ENCODE measurements at regions not wholly inside any gene's neighbourhood (a gene's known extent, or its start where the extent isn't known, plus 50 kb on each side); places are given as distances from the start of the nearest gene placed in this dataset.

DNA sequence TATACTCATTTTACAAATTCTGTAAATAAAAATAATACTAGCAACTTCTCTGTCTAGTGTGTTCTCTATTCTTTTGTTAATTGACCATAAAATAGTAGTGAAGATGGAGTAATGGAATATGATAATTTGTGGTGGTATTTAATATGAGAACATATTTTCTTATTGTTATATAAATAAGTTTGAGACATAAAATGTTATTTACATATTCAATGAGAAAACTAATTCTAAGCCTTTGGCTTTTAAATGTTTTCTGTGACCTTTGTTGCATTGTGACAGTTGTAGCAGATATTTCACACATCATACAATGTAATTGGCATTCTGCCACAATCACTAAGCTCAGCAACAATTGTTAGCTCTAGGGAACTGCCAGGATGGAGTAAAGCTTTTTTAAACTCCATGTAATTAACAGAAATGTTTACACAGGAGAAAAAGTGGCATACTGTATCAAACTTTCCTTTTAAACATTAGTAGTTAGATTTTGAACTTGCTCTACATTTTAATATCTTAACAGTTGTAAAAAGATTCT is 562.1 kb upstream of the PCDH9 start:
- intact Hi-C loops (cut with micrococcal nuclease; ENCODE audit: unreplicated experiment) = no loop called here
- in situ Hi-C loops (cut with HindIII; ENCODE audit: low pct_unique_long_range_greater_than_20kb, low sequenced_read_pairs) = no loop called here
- POLR2A ChIA-PET = no interaction called here

DNA sequence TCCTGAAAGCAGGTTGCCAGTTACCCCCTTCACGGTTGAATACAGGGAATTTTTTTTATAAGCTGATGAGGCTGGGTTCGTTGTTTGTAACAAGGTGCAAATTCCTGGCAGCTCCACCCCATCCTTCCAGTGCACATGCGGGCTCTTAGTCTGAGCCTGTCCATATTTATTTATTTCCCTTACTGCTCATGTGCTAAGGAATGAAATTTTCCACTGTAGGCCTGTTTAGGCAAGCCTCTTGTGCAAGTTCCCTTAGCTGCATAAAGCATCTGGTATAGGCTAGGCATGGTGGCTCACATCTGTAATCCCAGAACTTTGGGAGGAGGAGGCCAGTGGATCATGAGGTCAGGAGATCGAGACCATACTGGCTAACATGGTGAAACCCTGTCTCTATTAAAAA is 560.9 kb upstream of the PCDH9 start:
- Histone ChIP-seq H3K4me1 (ENCODE audit: control insufficient read depth, insufficient read depth, low read length) (no peaks in the 10 kb centered on the region), H3K9me3 (ENCODE audit: control insufficient read depth, insufficient read depth, low read depth, low read length) (no peaks in the 10 kb centered on the region), H3K4me3 (ENCODE audit: low read depth in 2 of 2, low read length in 2 of 2) (no peak overlapping the region), H3K36me3 (ENCODE audit: control insufficient read depth, insufficient read depth, low read length) (no peaks in the 10 kb centered on the region), H3K27ac (ENCODE audit: low read length) (no peak overlapping the region), H3K27me3 (ENCODE audit: control insufficient read depth, insufficient read depth, low read length) (no peaks in the 10 kb centered on the region)
- DNase-seq (ENCODE audit: low read depth, low spot score) = no peak
- ATAC-seq = no peak
- ChIA-PET POLR2A (no interaction called here), CTCF (no interaction called here)
- intact Hi-C loops (cut with micrococcal nuclease; ENCODE audit: unreplicated experiment) (no loop called here), in situ Hi-C loops (cut with HindIII; ENCODE audit: low pct_unique_long_range_greater_than_20kb, low sequenced_read_pairs) (no loop called here)
- TF ChIP-seq POLR2AphosphoS5 (IDR thresholded peaks at IDR 0.05; ENCODE audit: low read depth, low read length) (no peak), TCF7L2 (IDR thresholded peaks at IDR 0.05; ENCODE audit: low read depth, low read length) (no peak), SIN3A (IDR thresholded peaks at IDR 0.05; ENCODE audit: borderline replicate concordance, insufficient read depth, low read depth, low read length) (no peak)
- TF ChIP-seq, protein P1, sequence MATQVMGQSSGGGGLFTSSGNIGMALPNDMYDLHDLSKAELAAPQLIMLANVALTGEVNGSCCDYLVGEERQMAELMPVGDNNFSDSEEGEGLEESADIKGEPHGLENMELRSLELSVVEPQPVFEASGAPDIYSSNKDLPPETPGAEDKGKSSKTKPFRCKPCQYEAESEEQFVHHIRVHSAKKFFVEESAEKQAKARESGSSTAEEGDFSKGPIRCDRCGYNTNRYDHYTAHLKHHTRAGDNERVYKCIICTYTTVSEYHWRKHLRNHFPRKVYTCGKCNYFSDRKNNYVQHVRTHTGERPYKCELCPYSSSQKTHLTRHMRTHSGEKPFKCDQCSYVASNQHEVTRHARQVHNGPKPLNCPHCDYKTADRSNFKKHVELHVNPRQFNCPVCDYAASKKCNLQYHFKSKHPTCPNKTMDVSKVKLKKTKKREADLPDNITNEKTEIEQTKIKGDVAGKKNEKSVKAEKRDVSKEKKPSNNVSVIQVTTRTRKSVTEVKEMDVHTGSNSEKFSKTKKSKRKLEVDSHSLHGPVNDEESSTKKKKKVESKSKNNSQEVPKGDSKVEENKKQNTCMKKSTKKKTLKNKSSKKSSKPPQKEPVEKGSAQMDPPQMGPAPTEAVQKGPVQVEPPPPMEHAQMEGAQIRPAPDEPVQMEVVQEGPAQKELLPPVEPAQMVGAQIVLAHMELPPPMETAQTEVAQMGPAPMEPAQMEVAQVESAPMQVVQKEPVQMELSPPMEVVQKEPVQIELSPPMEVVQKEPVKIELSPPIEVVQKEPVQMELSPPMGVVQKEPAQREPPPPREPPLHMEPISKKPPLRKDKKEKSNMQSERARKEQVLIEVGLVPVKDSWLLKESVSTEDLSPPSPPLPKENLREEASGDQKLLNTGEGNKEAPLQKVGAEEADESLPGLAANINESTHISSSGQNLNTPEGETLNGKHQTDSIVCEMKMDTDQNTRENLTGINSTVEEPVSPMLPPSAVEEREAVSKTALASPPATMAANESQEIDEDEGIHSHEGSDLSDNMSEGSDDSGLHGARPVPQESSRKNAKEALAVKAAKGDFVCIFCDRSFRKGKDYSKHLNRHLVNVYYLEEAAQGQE (IDR thresholded peaks at IDR 0.05; ENCODE audit: insufficient read depth in 1 of 2, low read depth in 2 of 2, low read length in 1 of 2) = no peak
- TF ChIP-seq, protein P2, sequence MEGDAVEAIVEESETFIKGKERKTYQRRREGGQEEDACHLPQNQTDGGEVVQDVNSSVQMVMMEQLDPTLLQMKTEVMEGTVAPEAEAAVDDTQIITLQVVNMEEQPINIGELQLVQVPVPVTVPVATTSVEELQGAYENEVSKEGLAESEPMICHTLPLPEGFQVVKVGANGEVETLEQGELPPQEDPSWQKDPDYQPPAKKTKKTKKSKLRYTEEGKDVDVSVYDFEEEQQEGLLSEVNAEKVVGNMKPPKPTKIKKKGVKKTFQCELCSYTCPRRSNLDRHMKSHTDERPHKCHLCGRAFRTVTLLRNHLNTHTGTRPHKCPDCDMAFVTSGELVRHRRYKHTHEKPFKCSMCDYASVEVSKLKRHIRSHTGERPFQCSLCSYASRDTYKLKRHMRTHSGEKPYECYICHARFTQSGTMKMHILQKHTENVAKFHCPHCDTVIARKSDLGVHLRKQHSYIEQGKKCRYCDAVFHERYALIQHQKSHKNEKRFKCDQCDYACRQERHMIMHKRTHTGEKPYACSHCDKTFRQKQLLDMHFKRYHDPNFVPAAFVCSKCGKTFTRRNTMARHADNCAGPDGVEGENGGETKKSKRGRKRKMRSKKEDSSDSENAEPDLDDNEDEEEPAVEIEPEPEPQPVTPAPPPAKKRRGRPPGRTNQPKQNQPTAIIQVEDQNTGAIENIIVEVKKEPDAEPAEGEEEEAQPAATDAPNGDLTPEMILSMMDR (IDR thresholded peaks at IDR 0.05) = no peak
- no TSS peak for BruUV-seq (replicated peaks)

More for the DNA sequence above, 562.1 kb upstream of the PCDH9 start:
- Histone ChIP-seq H3K36me3 (ENCODE audit: control insufficient read depth, insufficient read depth, low read length) (no peaks in the 10 kb centered on the region), H3K27me3 (ENCODE audit: control insufficient read depth, insufficient read depth, low read length) (no peaks in the 10 kb centered on the region), H3K4me3 (ENCODE audit: low read depth in 2 of 2, low read length in 2 of 2) (no peak overlapping the region), H3K4me1 (ENCODE audit: control insufficient read depth, insufficient read depth, low read length) (no peaks in the 10 kb centered on the region), H3K9me3 (ENCODE audit: control insufficient read depth, insufficient read depth, low read depth, low read length) (no peaks in the 10 kb centered on the region), H3K27ac (ENCODE audit: low read length) (no peak overlapping the region)
- TF ChIP-seq TCF7L2 (IDR thresholded peaks at IDR 0.05; ENCODE audit: low read depth, low read length) = no peak
- TF ChIP-seq POLR2AphosphoS5 (IDR thresholded peaks at IDR 0.05; ENCODE audit: low read depth, low read length) = no peak
- TF ChIP-seq, protein P2 (IDR thresholded peaks at IDR 0.05) = no peak
- TF ChIP-seq SIN3A (IDR thresholded peaks at IDR 0.05; ENCODE audit: borderline replicate concordance, insufficient read depth, low read depth, low read length) = no peak
- TF ChIP-seq, protein P1 (IDR thresholded peaks at IDR 0.05; ENCODE audit: insufficient read depth in 1 of 2, low read depth in 2 of 2, low read length in 1 of 2) = no peak
- CTCF ChIA-PET = no interaction called here
- ATAC-seq (no peak), DNase-seq (ENCODE audit: low read depth, low spot score) (no peak)
- no TSS peak for BruUV-seq (replicated peaks)
